Adrenal gland (tissue), 5 donors: ENCODE measurements at regions not wholly inside any gene's neighbourhood (a gene's known extent, or its start where the extent isn't known, plus 50 kb on each side); places are given as distances from the start of the nearest gene placed in this dataset.

Source experiments
- CTCF ChIP-seq, 6 experiments: fragments of 450-650 bp in 4 of 6; fragments of 200-600 bp in 2 of 6; sonication (generic) in 1 of 6; IDR thresholded peaks; 1 replicate in 5 of 6; 2 replicates in 1 of 6; pipeline versions ENCODE4 v1.5.1 to v1.8.0; 2016 to 2021; ENCODE audit warnings: antibody characterized with exemption in 6 of 6, mild to moderate bottlenecking in 2 of 6, moderate library complexity in 1 of 6
- POLR2A ChIP-seq, 2 donors: fragments of 450-650 bp; IDR thresholded peaks; one replicate each; pipeline ENCODE4 v1.6.1; 2017; ENCODE audit warnings: antibody characterized with exemption in 2 of 2, mild to moderate bottlenecking in 2 of 2, moderate library complexity in 1 of 2
- donor health status: DM: no; HTN: no; CAD: no.

GRCh38 chr18:2482706-2483475 is 88.4 kb downstream of the METTL4 start:
- TF ChIP-seq POLR2A (IDR thresholded peaks at IDR 0.05) = no peak
- no peak for TF ChIP-seq CTCF (IDR thresholded peaks at IDR 0.05)
